GM21367 (cell line): ENCODE measurements at regions not wholly inside any gene's neighbourhood (a gene's known extent, or its start where the extent isn't known, plus 50 kb on each side); places are given as distances from the start of the nearest gene placed in this dataset.

Source experiments
- ATAC-seq: cut with Tn5 transposase; IDR thresholded peaks from one replicate; pipeline ENCODE4 v1.9.1; 2021; ENCODE audit not compliant: unreplicated experiment

- no peak for ATAC-seq
Observed at GRCh38 chr11:103661991-103662390, 374.4 kb upstream of the DDI1 start.

- no peak for ATAC-seq
Observed at GRCh38 chr11:103662880-103663279, 373.6 kb upstream of the DDI1 start.

- no peak for ATAC-seq
Observed at GRCh38 chr11:103668859-103669258, 367.6 kb upstream of the DDI1 start.

GRCh38 chr11:103671143-103671651, 365.2 kb upstream of the DDI1 start:
- no peak for ATAC-seq

- no peak for ATAC-seq
Observed at GRCh38 chr11:103673773-103674172, 362.7 kb upstream of the DDI1 start.

- ATAC-seq, result no peak
Observed at GRCh38 chr11:103676413-103676812, 360.0 kb upstream of the DDI1 start.

- ATAC-seq, result no peak
Observed at GRCh38 chr11:103680826-103681225, 355.6 kb upstream of the DDI1 start.

- peak; percentile 9 for ATAC-seq
Observed at GRCh38 chr11:103681855-103682254, 354.6 kb upstream of the DDI1 start.

GRCh38 chr11:103682318-103683184, 353.9 kb upstream of the DDI1 start:
- ATAC-seq, result peak; percentile 92

GRCh38 chr11:103683576-103683975, 352.9 kb upstream of the DDI1 start:
- no peak for ATAC-seq

- ATAC-seq, result no peak
Observed at GRCh38 chr11:103688924-103689323, 347.5 kb upstream of the DDI1 start.

GRCh38 chr11:103690356-103690755, 346.1 kb upstream of the DDI1 start:
- ATAC-seq, result no peak

- ATAC-seq, result no peak
Observed at GRCh38 chr11:103696123-103696522, 340.3 kb upstream of the DDI1 start.

GRCh38 chr11:103699216-103699615, 337.2 kb upstream of the DDI1 start:
- no peak for ATAC-seq

GRCh38 chr11:103699656-103700055, 336.8 kb upstream of the DDI1 start:
- no peak for ATAC-seq

- no peak for ATAC-seq
Observed at GRCh38 chr11:103700622-103701021, 335.8 kb upstream of the DDI1 start.

- ATAC-seq, result no peak
Observed at GRCh38 chr11:103703437-103703836, 333.0 kb upstream of the DDI1 start.

- ATAC-seq, result no peak
Observed at GRCh38 chr11:103703954-103704353, 332.5 kb upstream of the DDI1 start.

- ATAC-seq, result no peak
Observed at GRCh38 chr11:103705642-103706041, 330.8 kb upstream of the DDI1 start.

GRCh38 chr11:103709371-103709770, 327.1 kb upstream of the DDI1 start:
- ATAC-seq, result no peak

- no peak for ATAC-seq
Observed at GRCh38 chr11:103714246-103714645, 322.2 kb upstream of the DDI1 start.

GRCh38 chr11:103716363-103716762, 320.1 kb upstream of the DDI1 start:
- no peak for ATAC-seq

GRCh38 chr11:103727262-103727661, 309.2 kb upstream of the DDI1 start:
- ATAC-seq, result no peak
